ENCODE measurements at regions not wholly inside any gene's neighbourhood (a gene's known extent, or its start where the extent isn't known, plus 50 kb on each side); places are given as distances from the start of the nearest gene placed in this dataset.

DNA sequence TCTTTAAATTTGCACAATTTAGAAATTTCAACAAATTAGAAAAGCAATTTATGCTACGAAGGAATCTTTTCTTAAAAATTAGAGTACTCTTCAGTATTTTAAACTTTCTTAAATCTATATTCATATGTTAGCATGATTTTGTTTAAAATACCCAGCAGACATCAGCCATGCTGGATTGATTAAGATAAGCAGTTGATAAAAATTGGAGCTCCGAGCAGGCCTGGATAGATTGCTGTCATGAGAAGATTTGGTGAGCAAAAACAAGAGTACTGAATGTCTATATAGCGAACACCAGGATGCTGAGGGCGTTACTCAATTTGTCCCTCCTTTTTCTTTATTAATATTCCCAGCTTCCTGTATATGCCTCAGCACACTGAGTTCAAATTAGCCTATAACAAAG, 108.4 kb upstream of the SLC35B3 start:
- TF ChIP-seq, protein P1, sequence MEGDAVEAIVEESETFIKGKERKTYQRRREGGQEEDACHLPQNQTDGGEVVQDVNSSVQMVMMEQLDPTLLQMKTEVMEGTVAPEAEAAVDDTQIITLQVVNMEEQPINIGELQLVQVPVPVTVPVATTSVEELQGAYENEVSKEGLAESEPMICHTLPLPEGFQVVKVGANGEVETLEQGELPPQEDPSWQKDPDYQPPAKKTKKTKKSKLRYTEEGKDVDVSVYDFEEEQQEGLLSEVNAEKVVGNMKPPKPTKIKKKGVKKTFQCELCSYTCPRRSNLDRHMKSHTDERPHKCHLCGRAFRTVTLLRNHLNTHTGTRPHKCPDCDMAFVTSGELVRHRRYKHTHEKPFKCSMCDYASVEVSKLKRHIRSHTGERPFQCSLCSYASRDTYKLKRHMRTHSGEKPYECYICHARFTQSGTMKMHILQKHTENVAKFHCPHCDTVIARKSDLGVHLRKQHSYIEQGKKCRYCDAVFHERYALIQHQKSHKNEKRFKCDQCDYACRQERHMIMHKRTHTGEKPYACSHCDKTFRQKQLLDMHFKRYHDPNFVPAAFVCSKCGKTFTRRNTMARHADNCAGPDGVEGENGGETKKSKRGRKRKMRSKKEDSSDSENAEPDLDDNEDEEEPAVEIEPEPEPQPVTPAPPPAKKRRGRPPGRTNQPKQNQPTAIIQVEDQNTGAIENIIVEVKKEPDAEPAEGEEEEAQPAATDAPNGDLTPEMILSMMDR (IDR thresholded peaks at IDR 0.05; ENCODE audit: extremely low read depth in 1 of 2, insufficient read depth in 1 of 2, low read depth in 1 of 2, low read length in 2 of 2): no peak
- TF ChIP-seq POLR2AphosphoS5 (IDR thresholded peaks at IDR 0.05; ENCODE audit: insufficient read depth, low read depth, low read length) (no peak), JUN (IDR thresholded peaks at IDR 0.05; ENCODE audit: borderline replicate concordance, insufficient read depth, insufficient read length, low read depth) (no peak)
